ENCODE measurements at regions not wholly inside any gene's neighbourhood (a gene's known extent, or its start where the extent isn't known, plus 50 kb on each side); places are given as distances from the start of the nearest gene placed in this dataset.

GRCh38 chr9:99523838-99524237 lies 297.8 kb upstream of the NR4A3 start:
- TF ChIP-seq POLR2A (IDR thresholded peaks at IDR 0.05; ENCODE audit: low read depth, low read length) (no peak), POLR2AphosphoS5 (IDR thresholded peaks at IDR 0.05; ENCODE audit: low read depth, low read length) (no peak), TAF1 (IDR thresholded peaks at IDR 0.05; ENCODE audit: borderline replicate concordance, low read depth, low read length) (no peak)
